KMS-11 (cell line): ENCODE measurements at regions not wholly inside any gene's neighbourhood (a gene's known extent, or its start where the extent isn't known, plus 50 kb on each side); places are given as distances from the start of the nearest gene placed in this dataset.

Experiments used
- H2AFZ ChIP-seq: fragments of 200-600 bp; sonication (generic); 2 replicates; pipeline ENCODE4 v1.6.1; 2016; ENCODE audit warnings: antibody characterized with exemption, mixed run types, low read depth
- H3K27ac ChIP-seq: fragments of 200-600 bp; sonication (generic); 2 replicates; pipeline ENCODE4 v1.6.1; 2016; ENCODE audit warnings: mild to moderate bottlenecking, mixed run types
- H3K27me3 ChIP-seq: fragments of 200-600 bp; sonication (generic); 2 replicates; pipeline ENCODE4 v1.6.1; 2017; ENCODE audit warnings: mild to moderate bottlenecking, low read depth, mixed run types, moderate library complexity; ENCODE audit not compliant: insufficient read depth
- H3K36me3 ChIP-seq: fragments of 200-600 bp; sonication (generic); 2 replicates; pipeline ENCODE4 v1.6.1; 2017; ENCODE audit warnings: mild to moderate bottlenecking, mixed run types; ENCODE audit not compliant: insufficient read depth
- H3K4me1 ChIP-seq: fragments of 200-600 bp; sonication (generic); 2 replicates; pipeline ENCODE4 v1.6.1; 2016; ENCODE audit warnings: mild to moderate bottlenecking, low read depth, mixed run types; ENCODE audit not compliant: poor library complexity, severe bottlenecking
- H3K4me2 ChIP-seq: fragments of 200-600 bp; sonication (generic); 2 replicates; pipeline ENCODE4 v1.7.0; 2016; ENCODE audit warnings: mild to moderate bottlenecking, mixed run types
- H3K4me3 ChIP-seq: fragments of 200-600 bp; sonication (generic); IDR thresholded peaks from 2 replicates; pipeline ENCODE4 v1.6.1; 2017; ENCODE audit warnings: low read depth, low read length, mixed read lengths; ENCODE audit not compliant: insufficient read depth
- H3K79me2 ChIP-seq: fragments of 200-600 bp; sonication (generic); 2 replicates; pipeline ENCODE4 v1.6.1; 2016; ENCODE audit warnings: low read depth, mixed run types; ENCODE audit not compliant: insufficient read depth
- H3K9ac ChIP-seq: fragments of 200-600 bp; sonication (generic); 2 replicates; pipeline ENCODE4 v1.6.1; 2016; ENCODE audit warnings: mild to moderate bottlenecking, mixed run types
- H4K20me1 ChIP-seq: fragments of 200-600 bp; sonication (generic); 2 replicates; pipeline ENCODE4 v1.6.1; 2016; ENCODE audit warnings: mild to moderate bottlenecking, mixed run types; ENCODE audit not compliant: insufficient read depth
- TF ChIP-seq, protein P1 (sequence below): fragments of 200-600 bp; sonication (generic); conservative IDR thresholded peaks from 2 replicates; pipeline ENCODE4 v1.6.1; 2017; ENCODE audit warnings: low read depth, mild to moderate bottlenecking, antibody characterized with exemption, low read length, moderate library complexity, mixed read lengths

DNA sequence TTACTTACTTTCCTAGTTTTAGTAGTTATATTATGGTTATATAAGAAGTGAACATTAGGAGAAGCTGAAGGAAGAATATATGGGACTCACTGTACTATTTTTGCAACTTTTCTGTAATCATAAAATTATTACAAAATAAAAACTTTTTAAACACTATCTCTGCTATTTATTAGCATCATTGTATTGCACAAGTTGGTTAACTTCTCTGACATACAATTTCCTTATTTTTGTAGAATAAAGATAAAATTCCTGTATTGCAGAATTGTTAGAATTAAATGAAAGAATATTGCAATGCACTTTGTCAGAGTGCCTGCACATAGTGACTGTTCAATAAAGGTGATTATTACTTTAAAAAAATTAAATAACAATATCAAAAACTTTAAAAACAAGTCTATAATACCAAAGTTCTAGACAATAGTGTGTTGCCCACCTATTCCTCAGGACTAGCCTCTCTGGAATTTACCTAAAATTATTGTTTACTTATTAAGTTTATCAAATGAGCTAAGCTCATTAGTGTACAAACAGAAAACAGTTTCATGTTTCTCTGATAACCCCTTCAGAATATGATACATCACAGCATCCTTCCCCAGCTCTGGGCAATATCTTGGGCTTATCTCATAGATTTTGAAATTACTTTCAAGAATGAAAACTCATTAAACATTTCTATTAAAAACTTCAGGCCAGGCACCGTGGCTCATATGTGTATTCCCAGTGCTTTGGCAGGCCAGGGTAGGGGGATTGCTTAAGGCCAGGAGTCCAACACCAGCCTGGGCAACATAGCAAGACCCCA lies 77.4 kb upstream of the TMPO start:
- TF ChIP-seq, protein P1, sequence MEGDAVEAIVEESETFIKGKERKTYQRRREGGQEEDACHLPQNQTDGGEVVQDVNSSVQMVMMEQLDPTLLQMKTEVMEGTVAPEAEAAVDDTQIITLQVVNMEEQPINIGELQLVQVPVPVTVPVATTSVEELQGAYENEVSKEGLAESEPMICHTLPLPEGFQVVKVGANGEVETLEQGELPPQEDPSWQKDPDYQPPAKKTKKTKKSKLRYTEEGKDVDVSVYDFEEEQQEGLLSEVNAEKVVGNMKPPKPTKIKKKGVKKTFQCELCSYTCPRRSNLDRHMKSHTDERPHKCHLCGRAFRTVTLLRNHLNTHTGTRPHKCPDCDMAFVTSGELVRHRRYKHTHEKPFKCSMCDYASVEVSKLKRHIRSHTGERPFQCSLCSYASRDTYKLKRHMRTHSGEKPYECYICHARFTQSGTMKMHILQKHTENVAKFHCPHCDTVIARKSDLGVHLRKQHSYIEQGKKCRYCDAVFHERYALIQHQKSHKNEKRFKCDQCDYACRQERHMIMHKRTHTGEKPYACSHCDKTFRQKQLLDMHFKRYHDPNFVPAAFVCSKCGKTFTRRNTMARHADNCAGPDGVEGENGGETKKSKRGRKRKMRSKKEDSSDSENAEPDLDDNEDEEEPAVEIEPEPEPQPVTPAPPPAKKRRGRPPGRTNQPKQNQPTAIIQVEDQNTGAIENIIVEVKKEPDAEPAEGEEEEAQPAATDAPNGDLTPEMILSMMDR = no peak
- Histone ChIP-seq H3K4me3 (no peak overlapping the region), H3K36me3 (no peaks in the 10 kb centered on the region), H3K4me2 (no peak overlapping the region), H3K27me3 (no peaks in the 10 kb centered on the region), H3K9ac (no peak overlapping the region), H3K4me1 (no peaks in the 10 kb centered on the region), H3K27ac (no peak overlapping the region), H3K79me2 (no peaks in the 10 kb centered on the region), H2AFZ (no peak overlapping the region), H4K20me1 (no peaks in the 10 kb centered on the region)

DNA sequence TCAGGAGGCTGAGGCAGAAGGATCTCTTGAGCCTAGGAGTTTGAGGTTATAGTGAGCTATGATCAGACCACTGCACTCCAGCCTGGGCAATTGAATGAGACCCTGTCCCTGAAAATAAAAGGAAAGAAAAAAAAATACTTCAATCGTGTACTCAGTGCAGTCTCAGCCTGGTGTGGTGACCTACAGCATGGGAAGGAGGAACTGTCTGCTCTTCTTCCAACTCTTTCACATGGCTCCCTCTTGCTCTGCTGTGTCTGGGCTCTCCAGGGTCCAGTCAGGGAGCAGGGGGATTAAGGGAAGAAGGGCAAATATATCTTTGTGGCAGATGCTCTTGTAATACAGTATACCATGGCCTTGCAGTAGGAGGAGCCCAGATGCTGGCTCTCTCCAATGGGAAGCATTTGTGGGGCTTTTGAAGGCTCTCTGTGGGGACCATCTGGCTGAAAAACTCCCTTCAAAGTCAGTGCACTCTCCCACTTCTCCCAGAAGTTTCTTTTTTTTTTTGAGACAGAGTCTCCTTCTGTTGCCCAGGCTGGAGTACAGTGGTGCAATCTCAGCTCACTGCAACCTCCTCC lies 76.6 kb upstream of the TMPO start:
- H3K36me3 ChIP-seq = no peaks in the 10 kb centered on the region
- no peak overlapping the region for H3K4me3 ChIP-seq
- H2AFZ ChIP-seq = no peak overlapping the region
- no peaks in the 10 kb centered on the region for H4K20me1 ChIP-seq
- no peak overlapping the region for H3K4me2 ChIP-seq
- no peaks in the 10 kb centered on the region for H3K27me3 ChIP-seq
- TF ChIP-seq, protein P1 = no peak
- H3K27ac ChIP-seq = no peak overlapping the region
- H3K79me2 ChIP-seq = no peaks in the 10 kb centered on the region
- H3K9ac ChIP-seq = no peak overlapping the region
- no peaks in the 10 kb centered on the region for H3K4me1 ChIP-seq

DNA sequence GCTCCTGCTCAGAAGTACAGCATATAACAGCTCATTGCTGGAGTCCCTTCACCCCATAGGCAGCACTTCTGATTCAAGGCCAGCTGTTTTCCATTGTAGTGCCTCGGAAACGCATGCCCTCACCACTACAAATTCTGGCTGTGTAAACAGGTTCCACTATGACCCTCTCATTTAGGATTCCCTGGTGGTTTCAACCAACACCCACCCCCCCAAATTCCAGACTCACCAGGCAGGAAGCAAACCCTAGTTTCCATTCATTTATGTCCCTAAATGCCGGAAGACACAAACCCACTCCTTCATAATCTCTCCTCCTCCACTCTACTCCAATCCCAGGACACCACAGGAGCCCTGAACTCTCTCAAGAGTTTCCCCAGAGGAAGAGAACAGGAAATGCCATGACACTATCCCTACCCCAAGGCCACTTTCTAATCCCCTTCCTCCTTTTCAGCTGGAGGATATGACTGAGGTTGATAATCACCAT lies 75.9 kb upstream of the TMPO start:
- no peak overlapping the region for H3K4me3 ChIP-seq
- no peaks in the 10 kb centered on the region for H4K20me1 ChIP-seq
- H3K36me3 ChIP-seq = no peaks in the 10 kb centered on the region
- no peak overlapping the region for H3K9ac ChIP-seq
- no peak overlapping the region for H3K27ac ChIP-seq
- TF ChIP-seq, protein P1 = no peak
- no peaks in the 10 kb centered on the region for H3K4me1 ChIP-seq
- no peak overlapping the region for H2AFZ ChIP-seq
- H3K27me3 ChIP-seq = no peaks in the 10 kb centered on the region
- no peak overlapping the region for H3K4me2 ChIP-seq
- H3K79me2 ChIP-seq = no peaks in the 10 kb centered on the region

DNA sequence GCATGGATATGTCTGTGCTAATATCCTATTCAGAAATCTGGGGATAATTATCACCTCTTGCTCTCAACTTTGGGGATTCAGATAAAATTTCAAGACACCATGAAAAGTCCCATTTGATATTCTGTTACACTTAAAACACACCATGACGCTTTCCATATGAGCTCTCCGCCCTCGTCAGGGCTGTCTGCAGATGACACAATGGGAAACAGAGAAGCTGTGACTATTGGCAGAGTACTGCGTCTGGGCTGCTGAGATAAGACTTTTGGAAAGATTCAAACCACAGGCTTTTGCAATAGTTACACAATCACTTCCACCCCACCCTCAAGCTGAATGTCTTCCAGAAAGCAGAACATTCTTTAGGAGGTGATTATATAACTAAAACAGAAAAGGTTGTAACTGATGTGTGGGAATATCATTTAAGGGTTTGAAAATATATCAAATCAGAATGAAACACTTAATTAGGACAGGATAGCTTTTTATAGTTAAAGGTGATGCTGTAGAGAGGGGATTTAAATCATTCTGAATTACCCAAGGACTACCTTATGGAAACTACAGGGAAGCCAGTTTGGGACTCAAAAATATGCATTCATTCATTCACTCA lies 75.3 kb upstream of the TMPO start:
- H3K79me2 ChIP-seq = no peaks in the 10 kb centered on the region
- no peaks in the 10 kb centered on the region for H4K20me1 ChIP-seq
- H3K4me2 ChIP-seq = no peak overlapping the region
- TF ChIP-seq, protein P1 = no peak
- no peak overlapping the region for H3K4me3 ChIP-seq
- H3K27me3 ChIP-seq = no peaks in the 10 kb centered on the region
- no peak overlapping the region for H2AFZ ChIP-seq
- no peaks in the 10 kb centered on the region for H3K36me3 ChIP-seq
- no peak overlapping the region for H3K27ac ChIP-seq
- H3K4me1 ChIP-seq = no peaks in the 10 kb centered on the region
- no peak overlapping the region for H3K9ac ChIP-seq
